AG08396 (cell line): ENCODE measurements at regions not wholly inside any gene's neighbourhood (a gene's known extent, or its start where the extent isn't known, plus 50 kb on each side); places are given as distances from the start of the nearest gene placed in this dataset.
"Not testable (repeated sequence)": the region's sequence is repeated elsewhere in the genome, so short reads cannot be mapped to it uniquely, and the experiment has no call there.

ENCODE experiments used
- DNase-seq: peaks from one replicate; pipeline ENCODE4 v3.0.0; 2012; ENCODE audit warnings: low spot score, mixed read lengths

DNA sequence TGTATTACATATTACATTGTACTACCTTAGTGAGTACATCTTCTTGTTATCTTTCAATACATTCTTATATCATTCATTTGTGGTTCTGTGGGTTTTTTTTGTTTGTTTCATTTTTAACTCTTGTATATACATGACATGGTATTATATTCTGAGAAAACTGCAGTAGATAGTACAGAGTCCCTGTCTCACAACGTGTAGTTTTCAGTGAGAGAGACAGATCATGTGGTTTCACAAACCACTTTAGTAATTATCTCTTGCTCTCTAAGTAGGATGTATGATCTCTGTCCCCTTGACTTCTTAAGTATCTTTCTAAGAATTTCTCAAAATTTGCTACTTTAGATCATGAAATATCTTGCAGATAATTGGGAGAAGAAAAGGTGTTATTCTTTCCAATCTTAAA, 745.9 kb upstream of the CDH9 start:
- no peak for DNase-seq

DNA sequence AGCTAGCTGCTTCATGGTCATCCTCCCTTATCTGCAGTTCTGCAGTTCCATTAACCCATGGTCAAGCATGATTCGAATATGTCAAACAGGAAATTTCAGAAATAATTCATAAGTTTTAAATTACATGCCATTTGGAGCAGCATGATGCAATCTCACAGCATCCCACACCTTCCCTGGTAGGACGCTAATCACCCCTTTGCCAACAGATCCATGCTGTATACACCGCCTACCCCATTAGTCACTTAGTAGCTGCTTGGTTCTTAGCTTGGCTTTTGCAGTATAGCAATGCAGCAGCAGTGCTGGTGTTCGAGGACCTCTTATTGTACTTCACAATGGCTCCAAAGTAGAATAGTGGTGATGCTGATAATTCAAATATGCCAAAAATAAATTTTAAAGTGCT, 739.7 kb upstream of the CDH9 start:
- DNase-seq: no peak

DNA sequence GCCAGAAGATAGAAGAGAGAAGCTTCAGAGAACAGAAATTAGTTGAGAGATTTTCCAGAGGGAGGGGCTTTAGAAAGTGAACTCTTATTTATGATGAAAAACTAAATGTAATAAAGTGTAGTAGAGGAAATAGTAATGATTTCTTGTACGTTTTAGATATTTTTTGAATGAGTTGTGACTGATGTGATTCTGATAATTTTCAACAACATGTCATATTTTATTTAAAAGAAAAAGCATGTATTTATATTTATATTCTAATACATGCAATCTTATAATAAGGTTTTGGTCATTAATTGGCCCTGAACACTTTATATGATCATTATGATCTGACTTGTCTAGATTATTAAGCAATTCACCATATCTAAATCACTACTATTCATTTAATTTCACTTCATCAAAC, 735.2 kb upstream of the CDH9 start:
- DNase-seq: no peak

DNA sequence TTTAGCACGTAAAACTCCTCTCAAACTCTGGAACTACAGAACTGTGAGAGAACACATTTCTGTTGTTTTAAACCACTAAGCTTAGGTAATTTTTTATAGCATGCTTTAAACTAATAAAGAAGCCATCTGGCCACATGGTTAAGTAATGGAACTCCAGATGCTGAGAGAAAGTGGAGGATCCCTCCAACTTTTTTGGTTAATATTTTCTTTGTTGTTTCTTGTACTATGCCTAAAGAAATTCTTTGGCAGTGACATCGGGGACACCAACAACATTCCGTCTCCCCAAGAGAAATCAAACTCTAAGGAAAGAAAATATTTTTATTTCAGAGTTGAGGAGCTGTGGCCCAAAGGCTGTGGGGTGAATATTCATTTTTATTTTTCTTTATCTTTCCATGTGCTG, 734.8 kb upstream of the CDH9 start:
- no peak for DNase-seq

DNA sequence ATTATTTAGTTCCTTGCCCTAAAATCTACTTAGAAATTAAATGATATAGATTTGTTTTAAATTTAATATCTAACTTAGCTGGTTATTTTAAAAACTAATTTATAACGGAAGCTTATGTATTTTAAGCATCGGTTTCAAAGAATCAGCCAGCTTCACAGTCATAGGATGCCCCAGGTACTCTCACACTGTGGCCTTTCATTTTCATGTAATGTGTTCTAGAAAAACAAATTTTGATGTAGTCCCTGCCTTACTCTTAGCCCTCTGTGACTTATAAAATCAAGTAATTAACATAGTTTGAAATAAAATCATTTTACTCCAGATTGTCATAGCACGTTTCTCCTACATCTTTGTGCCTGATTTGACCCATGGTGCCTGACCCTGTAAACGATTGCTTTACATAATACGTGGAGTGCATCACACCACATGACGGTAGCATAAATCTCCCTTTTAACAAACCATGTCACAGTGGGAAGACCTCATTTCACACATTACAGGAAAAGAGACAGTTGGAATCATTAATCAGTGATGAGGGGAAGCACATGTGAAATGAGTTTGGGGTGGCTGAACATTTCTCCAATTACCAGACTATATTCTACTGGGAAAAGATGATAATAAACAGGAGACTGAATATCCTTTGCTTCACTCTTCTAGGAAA, 731.5 kb upstream of the CDH9 start:
- no peak for DNase-seq

DNA sequence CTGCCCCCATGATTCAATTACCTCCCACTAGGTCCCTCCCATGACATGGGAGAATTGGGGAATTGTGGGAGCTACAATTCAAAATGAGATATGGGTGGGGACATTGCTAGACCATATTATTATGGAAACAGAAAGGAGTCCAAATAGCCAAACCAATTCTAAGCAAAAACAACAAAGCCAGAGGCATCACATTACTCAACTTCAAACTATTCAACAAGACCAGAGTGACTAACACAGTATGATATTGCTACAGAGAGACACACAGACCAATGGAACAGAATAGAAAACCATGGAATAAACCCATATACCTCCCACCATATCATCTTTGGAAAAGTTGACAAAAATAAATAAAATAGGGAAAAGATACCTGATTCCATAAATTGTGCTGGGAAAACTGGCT, 710.5 kb upstream of the CDH9 start:
- no peak for DNase-seq

DNA sequence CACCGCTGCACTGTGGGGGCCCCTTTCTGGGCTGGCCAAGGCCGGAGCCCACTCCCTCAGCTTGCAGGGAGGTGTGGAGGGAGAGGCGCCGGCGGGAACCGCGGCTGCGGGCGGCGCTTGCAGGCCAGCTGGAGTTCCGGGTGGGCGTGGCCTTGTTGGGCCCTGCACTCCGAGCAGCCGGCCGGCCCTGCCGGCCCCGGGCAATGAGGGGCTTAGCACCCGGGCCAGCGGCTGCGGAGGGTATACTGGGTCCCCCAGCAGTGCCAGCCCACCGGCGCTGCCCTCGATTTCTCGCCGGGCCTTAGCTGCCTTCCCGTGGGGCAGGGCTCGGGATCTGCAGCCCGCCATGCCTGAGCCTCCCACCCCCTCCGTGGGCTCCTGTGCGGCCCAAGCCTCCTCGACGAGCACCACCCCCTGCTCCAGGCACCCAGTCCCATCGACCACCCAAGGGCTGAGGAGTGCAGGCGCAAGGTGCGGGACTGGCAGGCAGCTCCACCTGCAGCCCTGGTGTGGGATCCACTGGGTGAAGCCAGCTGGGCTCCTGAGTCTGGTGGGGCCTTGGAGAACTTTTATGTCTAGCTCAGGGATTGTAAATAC, 705.1 kb upstream of the CDH9 start:
- not testable (repeated sequence) for DNase-seq

DNA sequence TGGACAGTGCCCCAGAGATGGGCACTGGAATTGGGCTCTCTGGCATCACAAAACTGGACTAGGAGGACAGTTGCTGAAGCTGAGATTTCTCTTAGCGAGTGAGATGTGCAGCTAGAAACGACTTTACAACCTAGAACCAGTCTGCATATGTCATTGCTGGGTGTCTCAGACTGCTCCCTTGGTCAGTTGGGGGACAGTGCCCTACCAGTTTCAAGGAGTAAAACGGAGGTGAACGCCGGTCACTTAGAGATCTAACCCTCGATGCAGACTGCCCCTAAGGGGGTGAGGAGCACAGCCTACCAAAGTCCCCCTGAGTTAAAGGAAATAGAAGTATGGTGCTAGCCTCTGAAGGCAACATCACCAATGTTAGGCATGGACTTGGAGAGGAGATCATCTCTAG, 704.4 kb upstream of the CDH9 start:
- DNase-seq: no peak

DNA sequence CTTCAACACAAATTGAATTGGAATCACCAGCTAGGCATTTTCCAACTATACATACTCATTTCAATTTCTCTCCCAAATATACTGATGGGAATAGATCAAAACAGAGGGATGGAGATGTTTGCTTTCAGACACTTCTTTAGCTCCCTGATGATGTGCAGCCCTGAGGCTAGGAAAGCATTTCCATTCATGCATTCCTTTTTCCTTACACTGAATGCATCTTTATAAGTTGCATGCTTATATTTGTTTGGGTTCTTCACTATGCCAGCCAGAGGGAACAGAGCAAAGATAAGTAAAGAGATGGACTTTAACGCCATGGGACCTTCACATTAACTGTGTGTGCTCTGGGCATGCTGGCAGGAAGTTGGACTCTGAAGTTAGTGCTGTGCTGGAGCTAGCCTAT, 696.5 kb upstream of the CDH9 start:
- no peak for DNase-seq

DNA sequence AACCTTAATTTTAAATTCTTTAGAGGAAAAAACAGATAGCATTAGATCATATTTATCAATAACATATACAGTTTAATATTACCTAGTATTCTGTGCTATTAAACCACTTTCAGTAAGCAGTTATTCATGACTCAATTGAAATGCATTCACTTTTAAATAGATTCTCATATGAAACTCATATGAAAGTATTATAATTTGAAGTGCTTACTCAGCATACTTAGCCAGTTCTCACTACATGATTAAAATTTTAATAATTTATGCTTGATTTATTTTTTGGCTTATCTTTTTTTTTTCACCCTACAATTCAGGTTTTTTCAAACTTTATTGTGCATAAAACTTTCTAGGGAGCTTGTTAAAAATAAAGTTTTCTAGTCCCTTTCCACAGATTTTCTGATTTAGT, 694.9 kb upstream of the CDH9 start:
- DNase-seq: no peak

DNA sequence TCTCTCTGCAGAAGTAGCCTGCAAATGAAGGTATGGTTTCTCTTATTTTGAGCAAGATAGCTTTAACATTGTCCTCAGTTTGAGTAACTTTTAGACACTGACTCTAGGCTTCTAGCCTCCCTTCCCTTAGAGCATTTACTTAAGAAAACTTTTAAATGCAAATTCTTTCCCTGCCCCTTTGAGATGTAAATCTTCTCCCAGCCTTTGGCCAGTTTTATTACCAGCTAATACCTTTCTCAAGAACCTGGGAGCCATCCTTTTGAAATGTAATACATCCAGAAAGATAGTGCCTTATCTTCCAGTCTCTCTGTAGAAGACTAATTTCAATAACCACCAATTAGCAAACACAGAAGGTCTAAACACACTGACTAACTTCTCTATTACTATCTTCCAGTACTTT, 688.9 kb upstream of the CDH9 start:
- DNase-seq: no peak

DNA sequence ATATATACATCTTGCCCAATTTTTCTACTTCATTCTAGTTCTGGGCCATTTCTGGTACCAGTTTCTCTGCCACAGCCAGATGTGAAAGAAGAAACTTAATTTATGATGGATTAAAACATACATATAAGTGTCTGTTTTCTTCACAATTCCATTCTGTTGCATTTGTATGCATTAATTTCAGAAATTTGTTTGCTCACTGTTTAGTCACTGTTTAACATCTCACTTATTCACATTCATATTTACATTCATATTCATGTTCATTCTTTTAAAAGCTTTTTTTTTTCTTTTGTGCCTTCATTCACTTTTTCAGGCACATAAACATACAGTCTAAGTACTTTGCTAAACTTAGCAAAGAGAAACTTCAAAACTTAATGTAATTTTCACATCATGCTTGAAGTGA, 684.0 kb upstream of the CDH9 start:
- DNase-seq: no peak

DNA sequence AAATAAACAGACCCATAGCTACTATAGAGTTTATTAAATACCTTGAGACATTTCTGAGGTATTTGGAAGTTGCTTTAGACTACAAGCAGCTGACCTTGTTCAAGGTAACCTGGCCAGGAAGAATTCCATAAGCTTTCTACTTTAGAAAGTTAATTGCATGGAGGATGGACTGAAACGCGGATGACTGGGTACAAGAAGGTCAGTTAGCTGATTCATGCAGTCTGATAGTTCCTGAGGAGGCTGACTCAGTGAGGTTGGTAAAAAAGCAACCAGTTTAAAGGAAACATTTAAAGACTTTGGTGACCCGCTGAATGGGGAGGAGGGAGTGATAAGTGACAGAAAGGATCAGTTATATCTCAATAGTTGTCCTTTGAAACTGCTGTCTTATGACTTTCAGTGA, 670.1 kb upstream of the CDH9 start:
- DNase-seq: no peak

DNA sequence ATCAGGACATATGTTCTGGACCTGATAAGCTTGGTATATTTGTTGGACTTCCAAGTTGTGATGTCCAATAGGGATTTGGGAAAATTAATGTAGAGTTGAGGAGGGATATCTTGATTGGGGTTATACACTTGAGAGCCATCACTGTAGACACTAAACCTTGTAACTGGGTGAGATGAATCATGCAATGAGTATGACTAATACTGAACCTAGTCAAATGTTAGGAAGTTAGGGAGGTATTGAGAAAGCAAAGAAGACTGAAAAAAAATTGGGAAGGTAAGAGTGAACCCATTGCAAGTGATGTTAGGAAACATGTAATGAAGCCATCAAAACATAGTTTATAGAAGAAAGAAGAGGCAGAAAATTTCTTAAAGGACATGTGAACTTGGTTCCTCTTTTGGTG, 668.4 kb upstream of the CDH9 start:
- no peak for DNase-seq

DNA sequence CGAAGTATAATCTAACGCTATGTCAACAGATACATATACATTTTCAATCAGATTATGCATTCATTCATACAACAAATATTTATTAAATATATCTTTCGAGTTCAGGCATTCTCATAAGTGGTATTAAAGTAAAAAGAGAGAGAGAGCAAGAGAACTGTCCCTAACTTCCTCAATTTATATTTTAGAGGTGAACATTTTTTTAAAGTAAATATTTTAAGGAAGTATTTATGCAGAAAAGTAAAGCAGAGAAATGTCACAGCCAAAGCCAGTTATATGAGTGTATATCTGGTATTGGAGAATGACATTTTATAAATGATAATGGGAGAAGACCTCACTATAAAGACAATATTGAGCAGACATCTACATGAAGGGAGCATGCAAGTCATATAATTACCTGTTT, 667.3 kb upstream of the CDH9 start:
- DNase-seq: no peak

DNA sequence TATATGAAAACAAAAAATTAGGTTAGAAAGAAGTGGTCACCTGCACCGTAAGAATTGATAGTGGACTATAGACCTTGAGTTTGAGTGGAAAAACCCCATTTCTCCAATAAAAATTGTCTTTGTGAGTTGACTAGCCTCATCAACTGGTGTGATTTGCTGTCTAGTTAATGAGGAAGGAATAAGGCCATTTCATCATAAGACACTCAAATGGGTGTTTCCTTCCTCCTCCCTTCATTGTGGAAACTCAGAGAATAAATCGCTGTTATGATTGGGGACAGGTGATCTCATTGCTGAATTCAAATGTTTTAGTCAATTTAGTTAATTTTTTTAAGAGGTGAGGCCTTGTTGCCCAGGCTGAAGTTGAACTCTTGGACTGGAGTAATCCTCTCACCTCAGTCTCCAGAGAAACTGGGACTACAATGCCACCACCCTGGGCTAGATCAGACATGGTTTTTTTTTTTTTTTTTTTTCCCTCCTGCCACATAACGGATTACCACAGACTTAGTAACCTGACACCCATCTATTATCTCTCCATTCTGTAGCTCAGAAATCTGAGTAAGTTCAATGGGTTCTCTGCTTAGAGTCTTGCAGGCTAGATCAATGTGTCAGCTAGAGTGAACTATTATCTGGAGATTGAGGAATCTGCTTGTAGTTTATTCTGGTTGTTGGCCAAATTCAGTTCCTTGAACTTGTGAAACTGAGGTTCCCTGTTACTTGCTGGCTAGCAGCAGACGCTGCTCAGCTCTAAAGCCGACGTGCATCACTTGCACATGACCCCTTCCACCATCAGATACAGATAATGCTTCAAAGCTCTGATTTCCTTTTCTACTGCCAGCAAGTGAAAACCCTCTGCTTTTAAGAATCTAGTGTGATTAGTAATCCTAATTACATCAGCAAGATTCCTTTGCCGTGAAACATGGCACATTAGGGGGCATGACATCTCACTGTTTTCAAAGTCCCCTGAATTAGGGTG, 663.8 kb upstream of the CDH9 start:
- no peak for DNase-seq

DNA sequence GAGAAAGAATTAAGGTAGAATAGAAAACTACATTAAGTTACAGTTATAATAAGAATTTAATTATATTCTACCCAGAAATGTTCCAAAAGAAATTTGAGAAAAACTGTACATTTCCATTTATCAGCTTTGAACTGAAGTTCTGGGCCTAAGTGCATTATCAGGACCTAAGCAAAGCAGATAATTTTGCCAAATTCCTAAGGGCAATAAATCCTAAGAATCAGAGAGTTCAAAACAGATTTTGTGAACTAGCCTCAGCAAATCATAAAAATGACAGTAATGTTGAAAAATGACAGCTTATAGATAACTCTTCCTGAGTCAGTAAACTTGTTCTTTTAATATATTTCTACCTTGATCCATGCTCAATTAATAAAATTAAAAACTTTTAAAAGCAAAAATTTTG, 662.1 kb upstream of the CDH9 start:
- no peak for DNase-seq

DNA sequence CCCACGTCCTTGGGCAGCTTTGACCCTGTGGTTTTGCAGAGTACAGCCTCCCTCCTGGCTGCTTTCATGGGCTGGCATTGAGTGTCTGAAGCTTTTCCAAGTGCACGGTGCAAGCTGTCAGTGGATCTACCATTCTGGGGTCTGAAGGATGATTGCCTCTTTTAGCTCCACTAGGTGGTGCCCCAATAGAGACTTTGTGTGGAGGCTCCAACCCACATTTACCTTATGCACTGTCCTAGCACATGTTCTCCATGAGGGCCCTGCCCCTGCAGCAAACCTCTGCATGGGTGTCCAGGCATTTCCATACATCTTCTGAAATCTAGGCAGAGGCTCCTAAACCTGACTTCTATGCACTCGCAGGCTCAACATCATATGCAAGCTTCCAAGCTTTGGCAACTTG, 644.2 kb upstream of the CDH9 start:
- no peak for DNase-seq

DNA sequence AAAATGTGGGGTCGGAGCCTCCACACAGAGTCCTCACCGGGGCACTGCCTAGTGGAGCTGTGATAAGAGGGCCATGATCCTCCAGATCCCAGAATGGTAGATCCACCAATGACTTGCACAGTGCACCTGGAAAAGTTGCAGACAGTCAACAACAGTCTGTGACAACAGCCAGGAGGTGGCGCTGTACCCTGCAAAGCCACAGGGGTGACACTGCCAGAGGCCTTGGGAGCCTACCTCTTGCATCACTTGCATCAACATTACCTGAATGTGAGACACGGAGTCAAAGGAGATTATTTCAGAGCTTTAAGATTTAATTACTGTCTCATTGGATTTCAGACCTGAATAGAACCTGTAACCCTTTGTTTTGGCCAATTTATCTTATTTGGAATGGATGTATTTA, 614.1 kb upstream of the CDH9 start:
- DNase-seq: no peak

DNA sequence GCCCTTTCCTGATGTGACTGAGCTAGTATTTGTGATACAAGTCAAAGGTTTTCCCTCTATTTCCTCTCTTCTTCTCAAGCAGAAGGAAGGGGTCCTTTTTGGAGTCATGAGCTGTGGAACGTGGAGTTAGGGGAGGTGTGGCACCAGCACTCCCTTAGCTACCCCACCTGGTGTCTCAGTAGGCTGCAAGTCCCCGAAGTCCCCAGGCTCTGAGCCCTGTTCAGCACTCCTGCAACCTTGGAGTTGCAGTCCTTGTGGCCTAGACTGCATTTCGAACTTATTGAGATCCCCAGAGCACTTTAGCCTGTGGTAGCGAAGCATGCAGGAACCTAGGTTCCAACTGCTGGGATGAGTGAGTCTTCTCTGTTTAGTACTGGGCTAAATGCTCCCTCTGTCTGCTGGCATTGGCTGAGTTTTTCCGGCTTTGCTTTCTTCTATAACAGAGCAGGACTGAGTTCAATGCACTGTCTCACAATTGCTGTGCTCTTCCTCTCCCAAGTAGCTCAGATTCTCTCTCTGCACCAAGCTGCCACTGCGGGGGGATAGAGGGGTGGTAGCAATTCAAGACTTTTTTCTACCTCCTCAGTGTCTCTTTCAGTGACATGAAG, 600.7 kb upstream of the CDH9 start:
- no peak for DNase-seq

DNA sequence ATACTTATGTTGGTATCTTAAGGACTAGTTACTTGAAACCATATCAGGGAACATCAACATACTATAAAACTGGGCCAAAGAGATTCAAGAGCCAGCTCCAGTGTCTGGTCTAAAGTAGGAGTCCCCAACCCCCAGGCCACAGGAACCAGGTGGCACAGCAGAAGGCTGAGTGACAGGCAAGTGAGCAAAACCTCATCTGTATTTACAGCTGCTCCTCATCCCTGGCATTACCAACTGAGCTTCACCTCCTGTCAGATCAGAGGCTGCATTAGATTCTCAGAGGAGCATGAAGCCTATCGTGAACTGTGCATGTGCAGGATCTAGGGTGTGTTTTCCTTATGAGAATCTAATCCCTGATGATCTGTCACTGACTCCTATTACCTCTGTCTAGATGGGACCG, 581.6 kb upstream of the CDH9 start:
- DNase-seq: no peak

DNA sequence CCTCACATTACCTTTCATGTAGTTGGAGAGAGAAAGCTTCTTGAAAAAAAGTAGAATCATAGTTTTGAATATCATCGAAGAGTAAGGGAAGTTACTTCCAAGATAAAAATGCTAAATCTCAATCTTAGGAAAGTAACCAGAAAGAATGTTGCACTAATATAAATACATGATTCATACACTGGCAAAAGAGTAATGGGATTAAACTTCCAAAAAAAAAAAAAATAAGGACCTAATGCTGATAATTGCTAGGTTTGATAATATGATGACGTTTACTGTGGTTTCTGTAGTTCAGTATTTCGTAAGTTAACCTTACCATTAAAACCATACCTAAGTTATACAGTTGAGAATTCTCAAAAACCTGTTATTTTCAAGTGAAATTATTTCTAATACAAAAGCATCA, 573.8 kb upstream of the CDH9 start:
- no peak for DNase-seq

DNA sequence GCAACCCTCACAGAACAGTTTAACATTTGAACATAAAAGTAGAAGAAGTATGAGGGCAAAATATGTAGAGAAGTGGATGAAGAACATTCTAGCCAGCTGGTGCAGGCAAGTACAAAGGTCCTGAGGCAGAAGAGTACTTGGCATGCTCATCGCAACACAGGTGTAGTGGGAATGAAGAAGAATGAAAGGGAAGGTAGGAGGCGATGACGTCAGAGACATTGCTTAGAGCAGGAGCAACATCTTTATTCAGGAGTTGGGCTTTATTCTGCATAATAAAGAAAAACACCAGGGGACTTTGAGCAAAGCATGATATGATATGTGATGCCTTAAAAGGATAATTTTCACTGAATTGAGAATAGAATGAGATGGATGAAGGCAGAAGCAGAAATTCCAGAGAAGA, 570.6 kb upstream of the CDH9 start:
- DNase-seq: no peak
